Activated CD4-positive, alpha-beta T cell treated with anti-CD3 and anti-CD28 coated beads, Interleukin-2, amount 10 ng/mL, durations not matched to agents 7 days and 5 days (primary cell): ENCODE measurements at regions not wholly inside any gene's neighbourhood (a gene's known extent, or its start where the extent isn't known, plus 50 kb on each side); places are given as distances from the start of the nearest gene placed in this dataset.

Source experiments
- CTCF ChIA-PET: fragments of 350-600 bp; sonication (Branson Sonifier 250); formaldehyde crosslinking; loops from one replicate; lab custom pipeline; 2021; ENCODE audit warnings: antibody characterized with exemption; lab: Charles Lee
- POLR2A ChIA-PET: fragments of 350-600 bp; sonication (Branson Sonifier 250); formaldehyde crosslinking; loops from one replicate; lab custom pipeline; 2021; ENCODE audit warnings: antibody characterized with exemption; lab: Charles Lee
- DNase-seq: peaks from one replicate; pipeline ENCODE4 v3.0.0-alpha.2; 2020
- H3K27ac Mint-ChIP-seq: one replicate; pipeline ENCODE4 v1.8.0; 2021; ENCODE audit warnings: mild to moderate bottlenecking, moderate library complexity, mixed read lengths
- H3K27me3 Mint-ChIP-seq: one replicate; pipeline ENCODE4 v1.8.0; 2021; ENCODE audit warnings: mixed read lengths
- H3K36me3 Mint-ChIP-seq: one replicate; pipeline ENCODE4 v1.8.0; 2021; ENCODE audit warnings: low read depth, mixed read lengths
- H3K4me1 Mint-ChIP-seq: one replicate; pipeline ENCODE4 v1.8.0; 2021; ENCODE audit warnings: mixed read lengths
- H3K4me3 Mint-ChIP-seq: one replicate; pipeline ENCODE4 v1.8.0; 2021; ENCODE audit warnings: mild to moderate bottlenecking, moderate library complexity, mixed read lengths
- H3K9me3 Mint-ChIP-seq: one replicate; pipeline ENCODE4 v1.8.0; 2021; ENCODE audit warnings: mixed read lengths

GRCh38 chr3:26347150-26347549 lies 275.4 kb upstream of the LRRC3B start:
- peaks cover 18% of the 10 kb centered on the region for H3K9me3 Mint-ChIP-seq
- H3K27me3 Mint-ChIP-seq = no peaks in the 10 kb centered on the region
- DNase-seq = no peak
- no peak overlapping the region for H3K4me3 Mint-ChIP-seq
- H3K36me3 Mint-ChIP-seq = no peaks in the 10 kb centered on the region
- ChIA-PET CTCF (no interaction called here), POLR2A (no interaction called here)
- no peaks in the 10 kb centered on the region for H3K4me1 Mint-ChIP-seq
- H3K27ac Mint-ChIP-seq = no peak overlapping the region

GRCh38 chr3:26350853-26351252 lies 271.7 kb upstream of the LRRC3B start:
- DNase-seq = no peak
- CTCF ChIA-PET = no interaction called here
- Mint-ChIP-seq H3K9me3 (peaks cover 22% of the 10 kb centered on the region), H3K27me3 (no peaks in the 10 kb centered on the region), H3K27ac (no peak overlapping the region), H3K4me1 (no peaks in the 10 kb centered on the region), H3K4me3 (no peak overlapping the region), H3K36me3 (no peaks in the 10 kb centered on the region)
- POLR2A ChIA-PET = no interaction called here

- POLR2A ChIA-PET = no interaction called here
- no peak overlapping the region for H3K4me3 Mint-ChIP-seq
- CTCF ChIA-PET = no interaction called here
- H3K27me3 Mint-ChIP-seq = no peaks in the 10 kb centered on the region
- peaks cover 17% of the 10 kb centered on the region for H3K9me3 Mint-ChIP-seq
- no peaks in the 10 kb centered on the region for H3K4me1 Mint-ChIP-seq
- no peak for DNase-seq
- no peaks in the 10 kb centered on the region for H3K36me3 Mint-ChIP-seq
- no peak overlapping the region for H3K27ac Mint-ChIP-seq
These were observed 269.5 kb upstream of the LRRC3B start for GRCh38 chr3:26353097-26353496.

- no peak overlapping the region for H3K27ac Mint-ChIP-seq
- no peak for DNase-seq
- H3K9me3 Mint-ChIP-seq = peaks cover 5% of the 10 kb centered on the region
- ChIA-PET POLR2A (no interaction called here), CTCF (no interaction called here)
- H3K27me3 Mint-ChIP-seq = no peaks in the 10 kb centered on the region
- H3K36me3 Mint-ChIP-seq = no peaks in the 10 kb centered on the region
- no peaks in the 10 kb centered on the region for H3K4me1 Mint-ChIP-seq
- H3K4me3 Mint-ChIP-seq = no peak overlapping the region
These were observed 264.2 kb upstream of the LRRC3B start for GRCh38 chr3:26358405-26358804.

GRCh38 chr3:26365706-26366105 lies 256.9 kb upstream of the LRRC3B start:
- H3K9me3 Mint-ChIP-seq = peaks cover 10% of the 10 kb centered on the region
- DNase-seq = no peak
- H3K4me3 Mint-ChIP-seq = no peak overlapping the region
- CTCF ChIA-PET = no interaction called here
- POLR2A ChIA-PET = no interaction called here
- no peaks in the 10 kb centered on the region for H3K36me3 Mint-ChIP-seq
- H3K27me3 Mint-ChIP-seq = no peaks in the 10 kb centered on the region
- H3K4me1 Mint-ChIP-seq = no peaks in the 10 kb centered on the region
- no peak overlapping the region for H3K27ac Mint-ChIP-seq

GRCh38 chr3:26368312-26368711 lies 254.3 kb upstream of the LRRC3B start:
- H3K4me3 Mint-ChIP-seq = no peak overlapping the region
- peaks cover 9% of the 10 kb centered on the region for H3K9me3 Mint-ChIP-seq
- H3K27me3 Mint-ChIP-seq = no peaks in the 10 kb centered on the region
- H3K27ac Mint-ChIP-seq = no peak overlapping the region
- POLR2A ChIA-PET = no interaction called here
- H3K4me1 Mint-ChIP-seq = no peaks in the 10 kb centered on the region
- no peaks in the 10 kb centered on the region for H3K36me3 Mint-ChIP-seq
- CTCF ChIA-PET = no interaction called here
- DNase-seq = no peak

GRCh38 chr3:26369133-26369532 lies 253.4 kb upstream of the LRRC3B start:
- H3K36me3 Mint-ChIP-seq = no peaks in the 10 kb centered on the region
- no peaks in the 10 kb centered on the region for H3K27me3 Mint-ChIP-seq
- CTCF ChIA-PET = no interaction called here
- H3K4me1 Mint-ChIP-seq = no peaks in the 10 kb centered on the region
- H3K27ac Mint-ChIP-seq = no peak overlapping the region
- DNase-seq = no peak
- peaks cover 5% of the 10 kb centered on the region for H3K9me3 Mint-ChIP-seq
- no peak overlapping the region for H3K4me3 Mint-ChIP-seq
- POLR2A ChIA-PET = no interaction called here

GRCh38 chr3:26375843-26376530 lies 246.6 kb upstream of the LRRC3B start:
- ChIA-PET POLR2A (no interaction called here), CTCF (no interaction called here)
- Mint-ChIP-seq H3K4me3 (no peak overlapping the region), H3K27ac (no peak overlapping the region), H3K36me3 (no peaks in the 10 kb centered on the region), H3K27me3 (no peaks in the 10 kb centered on the region), H3K9me3 (peaks cover 6% of the 10 kb centered on the region), H3K4me1 (no peaks in the 10 kb centered on the region)
- DNase-seq = no peak

GRCh38 chr3:26381411-26381810 lies 241.2 kb upstream of the LRRC3B start:
- ChIA-PET POLR2A (no interaction called here), CTCF (no interaction called here)
- H3K4me3 Mint-ChIP-seq = no peak overlapping the region
- H3K4me1 Mint-ChIP-seq = no peaks in the 10 kb centered on the region
- H3K9me3 Mint-ChIP-seq = no peaks in the 10 kb centered on the region
- no peak for DNase-seq
- no peak overlapping the region for H3K27ac Mint-ChIP-seq
- no peaks in the 10 kb centered on the region for H3K36me3 Mint-ChIP-seq
- no peaks in the 10 kb centered on the region for H3K27me3 Mint-ChIP-seq

- ChIA-PET CTCF (no interaction called here), POLR2A (no interaction called here)
- Mint-ChIP-seq H3K27ac (no peak overlapping the region), H3K9me3 (no peaks in the 10 kb centered on the region), H3K4me1 (no peaks in the 10 kb centered on the region), H3K27me3 (no peaks in the 10 kb centered on the region), H3K36me3 (no peaks in the 10 kb centered on the region), H3K4me3 (no peak overlapping the region)
- DNase-seq = no peak
These were observed 215.9 kb upstream of the LRRC3B start for GRCh38 chr3:26406636-26407035.

- H3K4me3 Mint-ChIP-seq = no peak overlapping the region
- no peaks in the 10 kb centered on the region for H3K36me3 Mint-ChIP-seq
- CTCF ChIA-PET = no interaction called here
- H3K9me3 Mint-ChIP-seq = peaks cover 6% of the 10 kb centered on the region
- POLR2A ChIA-PET = no interaction called here
- DNase-seq = no peak
- H3K4me1 Mint-ChIP-seq = no peaks in the 10 kb centered on the region
- no peak overlapping the region for H3K27ac Mint-ChIP-seq
- no peaks in the 10 kb centered on the region for H3K27me3 Mint-ChIP-seq
These were observed 204.0 kb upstream of the LRRC3B start for GRCh38 chr3:26418553-26418952.

- no peaks in the 10 kb centered on the region for H3K36me3 Mint-ChIP-seq
- H3K9me3 Mint-ChIP-seq = peaks cover 2% of the 10 kb centered on the region
- POLR2A ChIA-PET = no interaction called here
- H3K27ac Mint-ChIP-seq = no peak overlapping the region
- no peak for DNase-seq
- no peak overlapping the region for H3K4me3 Mint-ChIP-seq
- CTCF ChIA-PET = no interaction called here
- H3K27me3 Mint-ChIP-seq = no peaks in the 10 kb centered on the region
- no peaks in the 10 kb centered on the region for H3K4me1 Mint-ChIP-seq
These were observed 200.2 kb upstream of the LRRC3B start for GRCh38 chr3:26422415-26422814.

GRCh38 chr3:26425076-26425475 lies 197.5 kb upstream of the LRRC3B start:
- ChIA-PET POLR2A (no interaction called here), CTCF (no interaction called here)
- H3K27ac Mint-ChIP-seq = no peak overlapping the region
- H3K36me3 Mint-ChIP-seq = no peaks in the 10 kb centered on the region
- H3K4me3 Mint-ChIP-seq = no peak overlapping the region
- no peaks in the 10 kb centered on the region for H3K27me3 Mint-ChIP-seq
- DNase-seq = no peak
- no peaks in the 10 kb centered on the region for H3K4me1 Mint-ChIP-seq
- peaks cover 2% of the 10 kb centered on the region for H3K9me3 Mint-ChIP-seq

GRCh38 chr3:26428992-26429391 lies 193.6 kb upstream of the LRRC3B start:
- no peak for DNase-seq
- ChIA-PET POLR2A (no interaction called here), CTCF (no interaction called here)
- H3K4me1 Mint-ChIP-seq = no peaks in the 10 kb centered on the region
- no peak overlapping the region for H3K4me3 Mint-ChIP-seq
- H3K27me3 Mint-ChIP-seq = no peaks in the 10 kb centered on the region
- H3K36me3 Mint-ChIP-seq = no peaks in the 10 kb centered on the region
- H3K27ac Mint-ChIP-seq = no peak overlapping the region
- H3K9me3 Mint-ChIP-seq = peaks cover 2% of the 10 kb centered on the region
